ENCODE measurements at regions not wholly inside any gene's neighbourhood (a gene's known extent, or its start where the extent isn't known, plus 50 kb on each side); places are given as distances from the start of the nearest gene placed in this dataset.

DNA sequence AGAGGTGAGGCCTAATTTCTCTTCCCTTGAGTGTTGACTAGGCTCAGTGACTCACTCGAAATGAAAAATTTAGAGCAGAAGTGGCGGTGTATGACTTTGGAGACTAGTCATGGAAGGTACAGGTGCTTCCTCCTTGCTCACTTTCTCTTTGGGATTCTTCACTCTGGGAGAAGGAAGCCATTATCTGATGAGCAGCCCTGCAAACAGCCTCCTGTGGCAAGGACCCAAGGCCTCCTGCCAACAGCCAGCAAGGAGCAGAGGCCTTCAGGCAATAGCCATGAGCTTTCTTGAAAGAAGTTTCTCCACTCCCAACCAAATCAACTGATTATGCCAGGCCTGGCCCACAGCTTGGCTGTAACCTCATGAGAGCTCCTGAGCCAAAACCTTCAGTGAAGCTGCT is 369.6 kb upstream of the VWC2 start:
- intact Hi-C loops (cut with DNase I): no loop called here
- Histone ChIP-seq H3K9me3 (no peaks in the 10 kb centered on the region), H3K27ac (no peak overlapping the region), H3K4me1 (no peaks in the 10 kb centered on the region), H3K27me3 (no peaks in the 10 kb centered on the region), H3K4me3 (no peak overlapping the region), H3K36me3 (no peaks in the 10 kb centered on the region)
- 68 to 86% (median 83%) methylated on average over 2 of the region's 2 CpGs for WGBS, 4 donors
- DNase-seq (no peak), ATAC-seq (no peak)
- no peak for TF ChIP-seq POLR2A (IDR thresholded peaks at IDR 0.05)
- TF ChIP-seq, protein P1, sequence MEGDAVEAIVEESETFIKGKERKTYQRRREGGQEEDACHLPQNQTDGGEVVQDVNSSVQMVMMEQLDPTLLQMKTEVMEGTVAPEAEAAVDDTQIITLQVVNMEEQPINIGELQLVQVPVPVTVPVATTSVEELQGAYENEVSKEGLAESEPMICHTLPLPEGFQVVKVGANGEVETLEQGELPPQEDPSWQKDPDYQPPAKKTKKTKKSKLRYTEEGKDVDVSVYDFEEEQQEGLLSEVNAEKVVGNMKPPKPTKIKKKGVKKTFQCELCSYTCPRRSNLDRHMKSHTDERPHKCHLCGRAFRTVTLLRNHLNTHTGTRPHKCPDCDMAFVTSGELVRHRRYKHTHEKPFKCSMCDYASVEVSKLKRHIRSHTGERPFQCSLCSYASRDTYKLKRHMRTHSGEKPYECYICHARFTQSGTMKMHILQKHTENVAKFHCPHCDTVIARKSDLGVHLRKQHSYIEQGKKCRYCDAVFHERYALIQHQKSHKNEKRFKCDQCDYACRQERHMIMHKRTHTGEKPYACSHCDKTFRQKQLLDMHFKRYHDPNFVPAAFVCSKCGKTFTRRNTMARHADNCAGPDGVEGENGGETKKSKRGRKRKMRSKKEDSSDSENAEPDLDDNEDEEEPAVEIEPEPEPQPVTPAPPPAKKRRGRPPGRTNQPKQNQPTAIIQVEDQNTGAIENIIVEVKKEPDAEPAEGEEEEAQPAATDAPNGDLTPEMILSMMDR (IDR thresholded peaks at IDR 0.05): no peak

DNA sequence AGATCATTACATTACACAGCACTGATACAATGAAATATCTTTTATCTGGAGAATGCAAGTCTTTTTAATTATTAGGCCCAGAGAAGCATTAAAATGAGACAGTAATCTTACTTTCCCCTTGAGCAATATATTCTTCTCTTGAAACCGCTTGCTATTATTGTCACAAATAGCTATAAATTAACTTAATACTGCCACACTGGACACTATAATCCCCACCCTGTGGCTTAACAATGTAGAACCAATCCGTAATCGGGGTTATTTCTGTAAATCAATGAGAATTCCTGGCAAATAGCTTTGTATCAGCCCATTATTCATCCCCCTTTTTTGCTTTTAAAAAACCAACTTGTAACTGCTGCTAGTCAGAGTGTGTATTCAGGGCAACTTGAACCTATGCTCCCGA is 366.2 kb upstream of the VWC2 start:
- Histone ChIP-seq H3K27ac (no peak overlapping the region), H3K27me3 (no peaks in the 10 kb centered on the region), H3K36me3 (no peaks in the 10 kb centered on the region), H3K4me1 (no peaks in the 10 kb centered on the region), H3K4me3 (no peak overlapping the region), H3K9me3 (no peaks in the 10 kb centered on the region)
- ATAC-seq (no peak), DNase-seq (no peak)
- intact Hi-C loops (cut with DNase I): no loop called here
- 79 to 85% (median 80%) methylated on average over 4 of the region's 4 CpGs for WGBS, 4 donors
- no peak for TF ChIP-seq POLR2A (IDR thresholded peaks at IDR 0.05)
- TF ChIP-seq, protein P1 (IDR thresholded peaks at IDR 0.05): no peak

DNA sequence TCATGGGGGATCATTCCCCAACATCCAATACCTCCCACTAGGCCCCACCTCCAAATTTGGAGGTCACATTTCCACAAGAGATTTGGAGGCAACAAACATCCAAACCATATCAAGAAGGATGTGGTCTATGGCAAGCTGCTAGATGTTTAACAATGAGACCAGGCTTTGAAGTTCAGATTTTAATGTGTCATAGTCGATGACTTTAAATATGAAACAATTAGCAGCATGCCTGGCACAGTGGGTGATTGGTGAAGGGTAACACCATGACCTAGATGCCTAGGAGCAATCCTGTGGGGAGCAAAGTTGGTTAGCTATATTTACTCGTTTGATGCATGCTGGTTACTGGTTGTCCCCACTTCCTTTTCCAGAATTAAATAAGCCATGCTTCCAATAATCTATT is 356.4 kb upstream of the VWC2 start:
- no peaks in the 10 kb centered on the region for H3K27me3 ChIP-seq
- ATAC-seq (no peak), DNase-seq (no peak)
- H3K9me3 ChIP-seq: no peaks in the 10 kb centered on the region
- H3K4me1 ChIP-seq: no peaks in the 10 kb centered on the region
- no peak for TF ChIP-seq POLR2A (IDR thresholded peaks at IDR 0.05)
- TF ChIP-seq, protein P1 (IDR thresholded peaks at IDR 0.05): no peak
- H3K4me3 ChIP-seq: no peak overlapping the region
- no peaks in the 10 kb centered on the region for H3K36me3 ChIP-seq
- intact Hi-C loops (cut with DNase I): no loop called here
- no peak overlapping the region for H3K27ac ChIP-seq
- WGBS, 4 donors: 64 to 82% (median 69%) methylated on average over 2 of the region's 2 CpGs

DNA sequence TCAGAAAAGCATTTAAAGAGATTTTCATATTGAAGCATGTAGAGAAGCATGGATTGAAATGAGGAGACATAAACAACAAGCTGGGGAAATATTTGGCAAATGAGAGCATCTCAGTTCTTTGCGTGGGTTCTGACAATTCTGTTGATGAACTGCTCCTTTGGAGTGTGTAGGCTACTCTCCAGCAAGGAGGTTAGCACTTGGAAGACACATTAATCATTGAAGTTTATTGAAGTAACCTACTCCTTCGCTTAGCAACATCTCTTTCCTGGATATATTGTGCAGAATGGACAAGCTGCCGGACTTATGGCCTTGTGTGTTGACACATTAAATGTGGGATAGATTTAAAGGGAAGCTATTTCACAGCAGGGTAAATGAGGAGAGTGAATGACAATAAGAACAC is 354.5 kb upstream of the VWC2 start:
- ATAC-seq: no peak
- no peaks in the 10 kb centered on the region for H3K4me1 ChIP-seq
- intact Hi-C loops (cut with DNase I): no loop called here
- no peak overlapping the region for H3K4me3 ChIP-seq
- DNase-seq: no peak
- no peak overlapping the region for H3K27ac ChIP-seq
- no peaks in the 10 kb centered on the region for H3K27me3 ChIP-seq
- no peaks in the 10 kb centered on the region for H3K9me3 ChIP-seq
- WGBS, 4 donors: 72 to 81% (median 77%) methylated on average over 3 of the region's 3 CpGs
- TF ChIP-seq, protein P1 (IDR thresholded peaks at IDR 0.05): no peak
- no peak for TF ChIP-seq POLR2A (IDR thresholded peaks at IDR 0.05)
- H3K36me3 ChIP-seq: no peaks in the 10 kb centered on the region

Measured in heart left ventricle (tissue), 16 donors.